Heart left ventricle (tissue), 13 donors: ENCODE measurements at regions not wholly inside any gene's neighbourhood (a gene's known extent, or its start where the extent isn't known, plus 50 kb on each side); places are given as distances from the start of the nearest gene placed in this dataset.
"Not testable (repeated sequence)": the region's sequence is repeated elsewhere in the genome, so short reads cannot be mapped to it uniquely, and the experiment has no call there.

Source experiments
- CTCF ChIP-seq, 12 donors: fragments of 200-600 bp; sonication (generic) in 4 of 12; IDR thresholded peaks; one replicate each; pipeline versions ENCODE4 v1.5.0 to v1.8.0; 2018 to 2022; ENCODE audit warnings: antibody characterized with exemption in 12 of 12, mild to moderate bottlenecking in 5 of 12
- POLR2A ChIP-seq, 2 donors: fragments of 450-650 bp; IDR thresholded peaks; one replicate each; pipeline ENCODE4 v1.6.1; 2017; ENCODE audit warnings: antibody characterized with exemption in 2 of 2, mild to moderate bottlenecking in 2 of 2, moderate library complexity in 2 of 2
- donor health status: ischemic (EF 13 %, LVEDD 7.1; RV severe dilation, severe dysfunction).
- donor health status: DM: no; HTN: yes; CAD: no.
- donor health status: DM: no; HTN: no; CAD: no.
- donor health status: ischemic (EF 25% LVEDD 6.9; RV normal size, moderate dysfunction).
- donor health status: ischemic (EF 25% LVEDD 5.7; RV mildly dilated, moderate dysfunction).
- donor health status: ischemic (EF 35%, LVEDD 5.7; RV mildly dilated, moderate dysfunction).
- donor health status: nonischemic (EF 11% LVEDD 7.7; RV severe dilation, severe dysfunction).
- donor health status: DM: yes; HTN: yes; CAD: no.
- donor health status: PGD.
- donor health status: ischemic (EF 29% LVEDD 5.4; RV normal size, mild dysfunction).
- donor health status: nonischemic (EF 23%, LVEDD 6.1; RV moderate dilation, normal function).

- not testable (repeated sequence) for TF ChIP-seq CTCF, POLR2A (IDR thresholded peaks at IDR 0.05)
Observed at GRCh38 chr15:92788793-92789192, 111.3 kb upstream of the CHD2 start.
